ENCODE measurements at regions not wholly inside any gene's neighbourhood (a gene's known extent, or its start where the extent isn't known, plus 50 kb on each side); places are given as distances from the start of the nearest gene placed in this dataset.

GRCh38 chr7:85424298-85424697 lies 237.4 kb upstream of the SEMA3D start:
- DNase-seq (ENCODE audit: low read depth) = no peak
- H3K4me3 ChIP-seq (ENCODE audit: low read depth, low read length) = no peak overlapping the region
- TF ChIP-seq CTCF (IDR thresholded peaks at IDR 0.05; ENCODE audit: low read depth, low read length) = no peak
- TF ChIP-seq POLR2A (IDR thresholded peaks at IDR 0.05; ENCODE audit: extremely low read depth, insufficient read length) = no peak
- TF ChIP-seq MYC (IDR thresholded peaks at IDR 0.05; ENCODE audit: low read depth, low read length) = no peak
- no peak for TF ChIP-seq MAX (IDR thresholded peaks at IDR 0.05; ENCODE audit: low read depth, low read length)

GRCh38 chr7:85423209-85423895 lies 236.5 kb upstream of the SEMA3D start:
- TF ChIP-seq POLR2A (IDR thresholded peaks at IDR 0.05; ENCODE audit: extremely low read depth, insufficient read length) = no peak
- TF ChIP-seq MYC (IDR thresholded peaks at IDR 0.05; ENCODE audit: low read depth, low read length) = no peak
- no peak for TF ChIP-seq MAX (IDR thresholded peaks at IDR 0.05; ENCODE audit: low read depth, low read length)
- TF ChIP-seq CTCF (IDR thresholded peaks at IDR 0.05; ENCODE audit: low read depth, low read length) = no peak
- no peak overlapping the region for H3K4me3 ChIP-seq (ENCODE audit: low read depth, low read length)
- DNase-seq (ENCODE audit: low read depth) = no peak

- TF ChIP-seq CTCF (IDR thresholded peaks at IDR 0.05; ENCODE audit: low read depth, low read length) = no peak
- no peak for TF ChIP-seq MAX (IDR thresholded peaks at IDR 0.05; ENCODE audit: low read depth, low read length)
- no peak for TF ChIP-seq POLR2A (IDR thresholded peaks at IDR 0.05; ENCODE audit: extremely low read depth, insufficient read length)
- no peak for TF ChIP-seq MYC (IDR thresholded peaks at IDR 0.05; ENCODE audit: low read depth, low read length)
- no peak overlapping the region for H3K4me3 ChIP-seq (ENCODE audit: low read depth, low read length)
- no peak for DNase-seq (ENCODE audit: low read depth)
Observed at GRCh38 chr7:85415743-85416142, 228.9 kb upstream of the SEMA3D start.

- no peak for TF ChIP-seq MYC (IDR thresholded peaks at IDR 0.05; ENCODE audit: low read depth, low read length)
- no peak for TF ChIP-seq POLR2A (IDR thresholded peaks at IDR 0.05; ENCODE audit: extremely low read depth, insufficient read length)
- TF ChIP-seq MAX (IDR thresholded peaks at IDR 0.05; ENCODE audit: low read depth, low read length) = no peak
- no peak for TF ChIP-seq CTCF (IDR thresholded peaks at IDR 0.05; ENCODE audit: low read depth, low read length)
- no peak overlapping the region for H3K4me3 ChIP-seq (ENCODE audit: low read depth, low read length)
- no peak for DNase-seq (ENCODE audit: low read depth)
Observed at GRCh38 chr7:85413718-85414117, 226.9 kb upstream of the SEMA3D start.

GRCh38 chr7:85412912-85413311 lies 226.1 kb upstream of the SEMA3D start:
- no peak overlapping the region for H3K4me3 ChIP-seq (ENCODE audit: low read depth, low read length)
- no peak for DNase-seq (ENCODE audit: low read depth)
- TF ChIP-seq CTCF (IDR thresholded peaks at IDR 0.05; ENCODE audit: low read depth, low read length) = no peak
- TF ChIP-seq MYC (IDR thresholded peaks at IDR 0.05; ENCODE audit: low read depth, low read length) = no peak
- TF ChIP-seq MAX (IDR thresholded peaks at IDR 0.05; ENCODE audit: low read depth, low read length) = no peak
- TF ChIP-seq POLR2A (IDR thresholded peaks at IDR 0.05; ENCODE audit: extremely low read depth, insufficient read length) = no peak

Data from NB4 (cell line).